GM19035 (cell line): ENCODE measurements at regions not wholly inside any gene's neighbourhood (a gene's known extent, or its start where the extent isn't known, plus 50 kb on each side); places are given as distances from the start of the nearest gene placed in this dataset.

Experiments used
- ATAC-seq: cut with Tn5 transposase; IDR thresholded peaks from one replicate; pipeline ENCODE4 v1.9.1; 2021; ENCODE audit not compliant: unreplicated experiment

- ATAC-seq, result no peak
Observed at GRCh38 chr2:136407117-136407951, 289.4 kb upstream of the CXCR4 start.

- ATAC-seq, result no peak
Observed at GRCh38 chr2:136404925-136405324, 287.0 kb upstream of the CXCR4 start.

- no peak for ATAC-seq
Observed at GRCh38 chr2:136404176-136404575, 286.2 kb upstream of the CXCR4 start.

GRCh38 chr2:136402281-136402680 lies 284.3 kb upstream of the CXCR4 start:
- no peak for ATAC-seq

- ATAC-seq, result no peak
Observed at GRCh38 chr2:136399667-136400289, 281.8 kb upstream of the CXCR4 start.

- ATAC-seq, result no peak
Observed at GRCh38 chr2:136395582-136395981, 277.6 kb upstream of the CXCR4 start.

GRCh38 chr2:136394136-136395060 lies 276.4 kb upstream of the CXCR4 start:
- ATAC-seq, result peak; percentile 67

GRCh38 chr2:136393514-136393913 lies 275.6 kb upstream of the CXCR4 start:
- no peak for ATAC-seq

- ATAC-seq, result no peak
Observed at GRCh38 chr2:136392897-136393505, 275.1 kb upstream of the CXCR4 start.

- ATAC-seq, result peak; percentile 88
Observed at GRCh38 chr2:136389809-136390208, 271.9 kb upstream of the CXCR4 start.

GRCh38 chr2:136386046-136386445 lies 268.1 kb upstream of the CXCR4 start:
- ATAC-seq, result no peak

GRCh38 chr2:136384531-136385303 lies 266.8 kb upstream of the CXCR4 start:
- peak; percentile 52 for ATAC-seq

- ATAC-seq, result no peak
Observed at GRCh38 chr2:136383167-136383566, 265.2 kb upstream of the CXCR4 start.

GRCh38 chr2:136381722-136382633 lies 264.0 kb upstream of the CXCR4 start:
- peak; percentile 76 for ATAC-seq

- ATAC-seq, result no peak
Observed at GRCh38 chr2:136381245-136381644, 263.3 kb upstream of the CXCR4 start.

- no peak for ATAC-seq
Observed at GRCh38 chr2:136378712-136379595, 261.0 kb upstream of the CXCR4 start.

GRCh38 chr2:136377423-136378382 lies 259.8 kb upstream of the CXCR4 start:
- no peak for ATAC-seq
